ENCODE measurements at regions not wholly inside any gene's neighbourhood (a gene's known extent, or its start where the extent isn't known, plus 50 kb on each side); places are given as distances from the start of the nearest gene placed in this dataset.

DNA sequence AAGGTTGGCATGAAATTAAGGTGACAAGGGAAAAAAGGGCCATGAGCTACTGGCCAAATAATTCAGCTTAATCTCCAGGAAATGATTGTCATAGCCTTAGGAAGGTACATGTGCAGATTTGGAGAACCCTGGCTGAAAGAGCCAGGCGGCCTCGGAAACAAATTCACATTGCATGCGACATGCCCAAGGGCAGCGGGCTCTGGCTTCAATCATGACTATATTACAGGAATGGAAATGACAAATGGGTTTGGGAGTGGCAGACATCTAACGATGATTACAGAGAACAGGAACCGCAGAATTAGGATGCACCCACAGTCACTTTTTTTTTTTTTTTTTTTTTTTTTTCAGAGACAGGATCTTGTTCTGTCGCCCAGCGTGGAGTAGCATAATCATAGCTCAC is 112.4 kb upstream of the SALL4 start:
- Histone ChIP-seq H3K4me1 (no peaks in the 10 kb centered on the region), H3K9me3 (no peaks in the 10 kb centered on the region), H3K27ac (no peak overlapping the region), H3K36me3 (no peaks in the 10 kb centered on the region), H3K27me3 (peaks cover 0 to 4% of the 10 kb centered on the region in 2 donors), H3K4me3 (no peak overlapping the region)
- TF ChIP-seq, protein P1, sequence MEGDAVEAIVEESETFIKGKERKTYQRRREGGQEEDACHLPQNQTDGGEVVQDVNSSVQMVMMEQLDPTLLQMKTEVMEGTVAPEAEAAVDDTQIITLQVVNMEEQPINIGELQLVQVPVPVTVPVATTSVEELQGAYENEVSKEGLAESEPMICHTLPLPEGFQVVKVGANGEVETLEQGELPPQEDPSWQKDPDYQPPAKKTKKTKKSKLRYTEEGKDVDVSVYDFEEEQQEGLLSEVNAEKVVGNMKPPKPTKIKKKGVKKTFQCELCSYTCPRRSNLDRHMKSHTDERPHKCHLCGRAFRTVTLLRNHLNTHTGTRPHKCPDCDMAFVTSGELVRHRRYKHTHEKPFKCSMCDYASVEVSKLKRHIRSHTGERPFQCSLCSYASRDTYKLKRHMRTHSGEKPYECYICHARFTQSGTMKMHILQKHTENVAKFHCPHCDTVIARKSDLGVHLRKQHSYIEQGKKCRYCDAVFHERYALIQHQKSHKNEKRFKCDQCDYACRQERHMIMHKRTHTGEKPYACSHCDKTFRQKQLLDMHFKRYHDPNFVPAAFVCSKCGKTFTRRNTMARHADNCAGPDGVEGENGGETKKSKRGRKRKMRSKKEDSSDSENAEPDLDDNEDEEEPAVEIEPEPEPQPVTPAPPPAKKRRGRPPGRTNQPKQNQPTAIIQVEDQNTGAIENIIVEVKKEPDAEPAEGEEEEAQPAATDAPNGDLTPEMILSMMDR (IDR thresholded peaks at IDR 0.05): no peak
- intact Hi-C loops (cut with DNase I; ENCODE audit: low total_unique reads): no loop called here
- no peak for DNase-seq

DNA sequence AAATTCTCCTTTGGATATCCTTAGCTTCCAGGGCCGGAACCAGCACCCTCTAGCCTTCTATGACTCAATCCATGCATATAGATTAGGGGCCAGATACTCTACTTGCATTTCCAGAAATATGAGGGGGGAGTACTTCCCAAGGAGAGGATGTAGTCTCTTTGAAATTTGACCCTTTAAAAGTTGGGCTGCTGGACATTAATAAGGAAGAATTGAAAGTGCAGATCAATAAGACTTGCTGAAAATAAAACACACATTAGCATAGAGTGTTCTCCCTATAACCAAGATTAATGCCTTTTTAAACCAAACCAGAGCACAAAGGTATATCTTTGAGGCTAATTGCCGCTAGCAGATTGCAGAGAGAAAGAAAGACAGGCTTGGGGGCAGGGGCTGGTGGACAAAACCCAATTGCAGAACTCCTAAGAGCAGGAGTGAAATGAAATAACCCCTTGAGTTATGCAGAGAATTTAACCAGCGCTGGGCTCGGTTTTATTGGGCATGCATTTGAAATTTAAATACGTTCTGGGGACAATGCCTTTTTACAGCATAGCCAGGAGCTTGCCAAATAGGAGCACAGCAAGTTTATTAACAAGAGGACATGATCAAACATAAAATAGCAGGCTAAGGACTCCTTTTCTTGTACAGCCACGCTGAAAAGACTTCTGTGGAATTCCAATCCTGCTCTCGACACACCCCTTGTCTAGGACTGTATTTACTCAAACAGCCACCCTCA is 108.2 kb upstream of the SALL4 start:
- Histone ChIP-seq H3K9me3 (no peaks in the 10 kb centered on the region), H3K27ac (no peak overlapping the region), H3K36me3 (no peaks in the 10 kb centered on the region), H3K4me3 (no peak overlapping the region), H3K27me3 (peaks cover 0 to 4% of the 10 kb centered on the region in 2 donors), H3K4me1 (no peaks in the 10 kb centered on the region)
- intact Hi-C loops (cut with DNase I; ENCODE audit: low total_unique reads): no loop called here
- DNase-seq: no peak
- TF ChIP-seq, protein P1 (IDR thresholded peaks at IDR 0.05): no peak

DNA sequence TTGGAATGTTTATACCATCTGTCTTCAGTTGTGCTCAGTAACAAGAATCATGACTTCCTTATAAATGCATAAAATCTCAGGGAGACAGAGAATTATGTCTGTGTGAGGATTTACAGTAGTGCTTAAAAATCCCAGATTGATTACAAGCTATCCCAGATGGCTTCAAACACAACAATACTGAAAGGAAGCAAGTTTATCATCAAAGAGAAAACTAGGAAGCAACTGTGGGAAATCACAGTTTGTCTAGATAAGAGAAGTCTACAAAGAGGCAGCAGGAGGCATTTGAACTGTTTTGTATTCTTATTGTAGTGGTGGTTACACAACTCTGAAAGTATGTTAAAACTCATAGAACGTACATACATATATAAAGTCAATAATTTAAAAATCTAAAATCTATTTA is 104.4 kb upstream of the SALL4 start:
- Histone ChIP-seq H3K27ac (no peak overlapping the region), H3K9me3 (no peaks in the 10 kb centered on the region), H3K36me3 (no peaks in the 10 kb centered on the region), H3K4me1 (no peaks in the 10 kb centered on the region), H3K27me3 (no peaks in the 10 kb centered on the region), H3K4me3 (no peak overlapping the region)
- no peak for DNase-seq
- intact Hi-C loops (cut with DNase I; ENCODE audit: low total_unique reads): no loop called here
- TF ChIP-seq, protein P1 (IDR thresholded peaks at IDR 0.05): no peak

DNA sequence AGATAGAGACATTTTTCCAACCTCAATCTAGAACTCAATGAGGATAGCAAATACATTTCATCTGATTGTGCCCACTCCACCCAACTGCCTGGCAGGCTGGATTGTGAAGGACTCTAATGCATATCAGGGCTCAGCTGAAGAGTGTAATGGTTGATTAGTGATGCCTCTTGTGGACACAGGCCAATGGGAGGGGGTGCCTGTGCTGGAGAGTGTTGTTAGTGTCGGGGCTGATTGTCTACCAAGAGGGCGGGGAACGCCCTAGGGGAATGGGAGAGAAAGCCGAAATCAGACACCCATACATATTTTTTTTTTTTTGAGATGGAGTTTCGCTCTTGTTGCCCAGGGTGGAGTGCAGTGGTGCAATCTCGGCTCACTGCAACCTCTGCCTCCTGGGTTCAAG is 103.7 kb upstream of the SALL4 start:
- TF ChIP-seq, protein P1 (IDR thresholded peaks at IDR 0.05): no peak
- Histone ChIP-seq H3K36me3 (no peaks in the 10 kb centered on the region), H3K27me3 (no peaks in the 10 kb centered on the region), H3K9me3 (no peaks in the 10 kb centered on the region), H3K4me1 (no peaks in the 10 kb centered on the region), H3K4me3 (no peak overlapping the region), H3K27ac (no peak overlapping the region)
- no peak for DNase-seq
- intact Hi-C loops (cut with DNase I; ENCODE audit: low total_unique reads): no loop called here

DNA sequence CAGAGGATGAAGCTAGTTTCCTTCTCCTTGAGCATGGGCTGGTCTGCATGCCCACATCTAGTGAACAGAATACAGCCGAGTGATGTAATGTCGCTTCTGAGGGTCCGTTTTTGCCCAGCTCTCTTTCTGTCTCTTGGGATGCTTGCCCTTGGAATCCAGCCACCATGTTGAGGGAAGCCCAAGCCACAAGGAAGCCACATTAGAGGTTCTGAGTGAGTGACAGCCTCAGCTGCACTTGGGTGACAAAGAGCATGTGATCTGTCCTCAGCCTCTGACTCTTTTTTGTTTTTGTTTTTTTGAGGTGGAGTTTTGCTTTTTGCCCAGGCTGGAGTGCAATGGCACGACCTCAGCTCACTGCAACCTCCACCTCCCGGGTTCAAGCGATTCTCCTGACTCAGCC is 100.6 kb upstream of the SALL4 start:
- TF ChIP-seq, protein P1 (IDR thresholded peaks at IDR 0.05): no peak
- H3K36me3 ChIP-seq: no peaks in the 10 kb centered on the region
- no peaks in the 10 kb centered on the region for H3K4me1 ChIP-seq
- no peak overlapping the region for H3K4me3 ChIP-seq
- H3K27me3 ChIP-seq: no peaks in the 10 kb centered on the region
- no peak overlapping the region for H3K27ac ChIP-seq
- no peaks in the 10 kb centered on the region for H3K9me3 ChIP-seq
- intact Hi-C loops (cut with DNase I; ENCODE audit: low total_unique reads): no loop called here
- no peak for DNase-seq

DNA sequence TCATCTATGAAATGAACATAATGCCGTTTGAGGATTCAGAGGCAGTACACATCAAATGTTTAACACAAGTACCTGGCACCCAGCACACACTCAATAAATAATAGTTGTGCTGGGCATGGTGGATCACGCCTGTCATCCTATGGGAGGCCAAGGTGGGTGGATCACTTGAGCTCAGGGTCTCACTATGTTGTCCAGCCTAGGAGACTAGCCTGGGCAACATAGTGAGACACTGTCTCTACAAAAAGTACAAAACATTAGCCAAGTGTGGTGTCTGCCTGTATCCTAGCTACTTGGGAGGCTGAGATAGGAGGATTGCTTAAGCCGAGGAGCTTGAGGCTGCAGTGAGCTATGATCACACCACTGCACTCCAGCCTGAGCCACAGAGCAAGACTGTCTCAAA is 98.1 kb upstream of the SALL4 start:
- Histone ChIP-seq H3K9me3 (no peaks in the 10 kb centered on the region), H3K27ac (no peak overlapping the region), H3K4me3 (no peak overlapping the region), H3K36me3 (no peaks in the 10 kb centered on the region), H3K27me3 (no peaks in the 10 kb centered on the region), H3K4me1 (no peaks in the 10 kb centered on the region)
- TF ChIP-seq, protein P1 (IDR thresholded peaks at IDR 0.05): no peak
- no peak for DNase-seq
- intact Hi-C loops (cut with DNase I; ENCODE audit: low total_unique reads): no loop called here
